ENCODE measurements at regions not wholly inside any gene's neighbourhood (a gene's known extent, or its start where the extent isn't known, plus 50 kb on each side); places are given as distances from the start of the nearest gene placed in this dataset.
"Not testable (repeated sequence)": the region's sequence is repeated elsewhere in the genome, so short reads cannot be mapped to it uniquely, and the experiment has no call there.

DNA sequence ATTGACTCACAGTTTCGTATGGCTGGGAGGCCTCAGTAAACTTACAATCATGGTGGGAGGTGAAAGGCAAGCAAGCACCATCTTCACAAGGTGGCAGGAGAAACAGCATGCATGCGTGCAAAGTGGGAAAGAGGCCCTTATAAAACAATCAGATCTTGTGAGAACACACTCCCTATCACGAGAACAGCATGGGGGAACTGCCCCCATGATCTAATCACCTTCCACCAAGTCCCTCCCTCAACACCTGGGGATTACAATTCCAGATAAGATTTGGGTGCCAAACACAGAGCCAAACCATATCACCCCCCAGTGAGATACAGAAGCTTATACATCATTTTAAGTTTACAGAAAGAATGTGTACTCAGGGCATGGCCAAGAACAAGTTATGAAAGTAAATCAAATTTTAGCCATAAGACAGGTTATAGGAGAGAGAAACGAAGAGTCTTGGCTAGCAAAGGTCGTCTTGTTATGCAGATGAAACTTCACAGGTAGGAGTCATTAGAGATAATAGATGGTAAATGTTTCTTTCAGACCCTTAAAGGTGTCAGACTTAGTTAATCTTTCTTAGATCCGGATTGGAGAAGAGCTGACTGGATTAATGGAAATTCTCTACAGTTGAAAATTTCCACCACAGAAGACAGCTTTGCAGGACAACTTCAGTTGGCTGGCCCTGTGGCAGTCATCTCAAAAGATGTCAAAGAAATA is 79.8 kb upstream of the SEL1L start:
- intact Hi-C loops (cut with DNase I) = no loop called here
- no peaks in the 10 kb centered on the region for H3K4me1 ChIP-seq
- TF ChIP-seq CTCF (IDR thresholded peaks at IDR 0.05) = no peak
- no peaks in the 10 kb centered on the region for H3K36me3 ChIP-seq
- H3K9me3 ChIP-seq = no peaks in the 10 kb centered on the region
- no peak for DNase-seq (ENCODE audit: extremely low spot score in 2 of 2)
- H3K27me3 ChIP-seq = no peaks in the 10 kb centered on the region
- H3K4me3 ChIP-seq = no peak overlapping the region
- H3K27ac ChIP-seq = no peak overlapping the region

DNA sequence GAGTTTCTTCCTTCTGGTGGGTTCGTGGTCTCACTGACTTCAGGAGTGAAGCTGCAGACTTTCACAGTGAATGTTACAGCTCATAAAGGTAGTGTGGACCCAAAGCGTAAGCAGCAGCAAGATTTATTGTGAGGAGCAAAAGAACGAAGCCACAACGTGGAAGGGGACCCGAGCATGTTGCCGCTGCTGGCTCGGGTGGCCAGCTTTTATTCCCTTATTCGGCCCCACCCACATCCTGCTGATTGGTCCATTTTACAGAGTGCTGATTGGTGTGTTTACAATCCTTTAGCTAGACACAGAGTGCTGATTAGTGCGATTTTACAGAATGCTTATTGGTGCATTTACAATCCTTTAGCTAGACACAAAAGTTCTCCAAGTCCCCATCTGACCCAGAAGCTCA is 80.6 kb upstream of the SEL1L start:
- H3K4me1 ChIP-seq; H3K27me3 ChIP-seq; H3K36me3 ChIP-seq; H3K9me3 ChIP-seq; DNase-seq (ENCODE audit: extremely low spot score in 2 of 2); intact Hi-C loops (cut with DNase I); H3K27ac ChIP-seq; H3K4me3 ChIP-seq: not testable (repeated sequence)

DNA sequence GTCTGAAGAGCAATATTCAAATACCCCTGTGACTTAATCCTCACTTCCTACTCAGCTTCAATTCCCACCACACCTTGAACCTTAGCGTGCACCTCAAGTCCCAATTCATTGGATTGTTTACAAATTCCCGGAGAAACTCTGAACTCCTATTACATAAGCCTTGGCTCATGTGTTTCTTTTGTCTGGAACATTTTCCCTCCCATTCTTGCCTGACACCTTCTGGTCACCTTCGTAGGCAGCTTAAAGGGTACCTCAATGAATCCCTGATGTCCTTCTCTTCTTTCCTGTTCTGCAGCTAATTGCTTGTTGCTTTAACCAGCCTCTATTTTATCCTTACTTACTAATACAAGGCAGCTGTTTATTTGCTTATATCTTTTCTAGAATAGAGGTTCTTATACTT is 85.0 kb upstream of the SEL1L start:
- intact Hi-C loops (cut with DNase I) = no loop called here
- no peak overlapping the region for H3K4me3 ChIP-seq
- H3K36me3 ChIP-seq = no peaks in the 10 kb centered on the region
- H3K27me3 ChIP-seq = no peaks in the 10 kb centered on the region
- DNase-seq (ENCODE audit: extremely low spot score in 2 of 2) = no peak
- no peak overlapping the region for H3K27ac ChIP-seq
- no peaks in the 10 kb centered on the region for H3K9me3 ChIP-seq
- no peak for TF ChIP-seq POLR2A (IDR thresholded peaks at IDR 0.05)
- no peak for TF ChIP-seq CTCF (IDR thresholded peaks at IDR 0.05)
- no peak for TF ChIP-seq POLR2AphosphoS5 (IDR thresholded peaks at IDR 0.05; ENCODE audit: insufficient read depth in 1 of 2, low read depth in 1 of 2)
- no peaks in the 10 kb centered on the region for H3K4me1 ChIP-seq

DNA sequence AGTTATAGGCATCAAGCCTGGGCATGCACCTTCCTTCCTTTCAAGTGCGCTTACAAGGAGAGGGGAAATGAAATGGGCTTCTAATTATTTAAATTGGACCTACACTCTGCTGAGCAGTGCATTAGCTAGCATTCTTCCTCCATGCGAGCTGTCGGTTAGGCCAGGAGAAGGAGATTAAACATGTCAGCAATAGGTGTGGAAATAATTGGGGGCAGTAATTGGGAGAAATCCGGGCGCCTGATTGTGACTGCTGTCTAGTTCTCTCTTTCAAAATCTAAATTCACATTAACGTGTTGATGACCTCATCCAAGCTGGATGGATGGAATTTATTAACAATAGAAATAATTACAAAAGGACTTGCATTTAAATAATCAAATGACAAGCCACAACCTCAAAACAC is 86.2 kb upstream of the SEL1L start:
- Histone ChIP-seq H3K4me1 (no peaks in the 10 kb centered on the region), H3K36me3 (no peaks in the 10 kb centered on the region), H3K4me3 (no peak overlapping the region), H3K27me3 (no peaks in the 10 kb centered on the region), H3K9me3 (no peaks in the 10 kb centered on the region), H3K27ac (no peak overlapping the region)
- no peak for DNase-seq (ENCODE audit: extremely low spot score in 2 of 2)
- intact Hi-C loops (cut with DNase I) = no loop called here
- TF ChIP-seq CTCF (IDR thresholded peaks at IDR 0.05) = no peak
- TF ChIP-seq POLR2AphosphoS5 (IDR thresholded peaks at IDR 0.05; ENCODE audit: insufficient read depth in 1 of 2, low read depth in 1 of 2) = no peak
- no peak for TF ChIP-seq POLR2A (IDR thresholded peaks at IDR 0.05)

DNA sequence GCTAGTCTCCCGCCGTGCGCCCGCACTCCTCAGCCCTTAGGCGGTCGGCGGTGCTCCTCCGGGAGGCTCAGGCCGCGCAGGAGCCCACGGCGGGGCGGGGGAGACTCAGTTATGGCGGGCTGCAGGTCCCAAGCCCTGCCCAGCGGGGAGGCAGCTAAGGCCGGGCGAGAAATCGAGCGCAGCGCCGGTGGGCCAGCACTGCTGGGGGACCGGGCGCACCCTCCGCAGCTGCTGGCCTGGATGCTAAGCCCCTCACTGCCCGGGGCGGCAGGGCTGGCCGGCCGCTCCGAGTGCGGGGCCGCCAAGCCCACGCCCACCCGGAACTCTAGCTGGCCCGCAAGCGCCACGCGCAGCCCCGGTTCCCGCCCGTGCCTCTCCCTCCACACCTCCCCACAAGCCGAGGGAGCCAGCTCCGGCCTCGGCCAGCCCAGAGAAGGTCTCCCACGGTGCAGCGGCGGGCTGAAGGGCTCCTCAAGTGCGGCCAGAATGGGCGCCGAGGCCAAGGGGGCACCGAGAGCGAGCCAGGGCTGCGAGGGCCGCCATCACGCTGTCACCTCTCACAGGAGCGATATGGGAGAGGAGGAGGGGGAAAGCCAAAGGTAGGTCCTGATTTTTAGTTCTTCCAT is 90.2 kb upstream of the SEL1L start:
- H3K4me3 ChIP-seq; DNase-seq (ENCODE audit: extremely low spot score in 2 of 2); H3K27me3 ChIP-seq; H3K27ac ChIP-seq; H3K36me3 ChIP-seq; H3K9me3 ChIP-seq; intact Hi-C loops (cut with DNase I); H3K4me1 ChIP-seq: not testable (repeated sequence)

DNA sequence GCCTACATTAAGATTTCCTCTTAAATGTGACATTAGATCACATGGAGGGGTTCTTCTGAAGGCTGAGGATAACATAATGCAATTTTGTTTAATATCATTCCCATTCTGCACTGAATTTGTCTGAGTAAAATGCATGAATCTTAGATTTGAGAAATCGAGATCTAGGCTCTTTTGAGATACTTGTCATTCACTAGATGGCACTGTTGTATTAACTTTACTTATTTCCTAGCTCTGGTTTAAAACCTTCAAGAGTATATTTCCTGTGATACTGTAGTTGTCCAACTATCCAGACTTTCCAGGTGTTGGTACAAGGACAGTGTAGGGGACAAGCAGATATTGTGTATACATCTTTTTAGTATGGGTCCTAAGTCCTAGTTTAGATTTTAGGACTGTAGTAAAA is 91.7 kb upstream of the SEL1L start:
- Histone ChIP-seq H3K27me3 (no peaks in the 10 kb centered on the region), H3K27ac (no peak overlapping the region), H3K4me1 (no peaks in the 10 kb centered on the region), H3K36me3 (no peaks in the 10 kb centered on the region), H3K4me3 (no peak overlapping the region), H3K9me3 (no peaks in the 10 kb centered on the region)
- DNase-seq (ENCODE audit: extremely low spot score in 2 of 2) = no peak
- intact Hi-C loops (cut with DNase I) = no loop called here
- TF ChIP-seq POLR2A (IDR thresholded peaks at IDR 0.05) = no peak

All from vagina (tissue), 2 donors.